HG03575 (cell line): ENCODE measurements at regions not wholly inside any gene's neighbourhood (a gene's known extent, or its start where the extent isn't known, plus 50 kb on each side); places are given as distances from the start of the nearest gene placed in this dataset.

Source experiments
- ATAC-seq: cut with Tn5 transposase; IDR thresholded peaks from one replicate; pipeline ENCODE4 v1.9.1; 2021; ENCODE audit not compliant: unreplicated experiment, insufficient number of reproducible peaks, low FRiP score; ENCODE audit errors: extremely low read depth

DNA sequence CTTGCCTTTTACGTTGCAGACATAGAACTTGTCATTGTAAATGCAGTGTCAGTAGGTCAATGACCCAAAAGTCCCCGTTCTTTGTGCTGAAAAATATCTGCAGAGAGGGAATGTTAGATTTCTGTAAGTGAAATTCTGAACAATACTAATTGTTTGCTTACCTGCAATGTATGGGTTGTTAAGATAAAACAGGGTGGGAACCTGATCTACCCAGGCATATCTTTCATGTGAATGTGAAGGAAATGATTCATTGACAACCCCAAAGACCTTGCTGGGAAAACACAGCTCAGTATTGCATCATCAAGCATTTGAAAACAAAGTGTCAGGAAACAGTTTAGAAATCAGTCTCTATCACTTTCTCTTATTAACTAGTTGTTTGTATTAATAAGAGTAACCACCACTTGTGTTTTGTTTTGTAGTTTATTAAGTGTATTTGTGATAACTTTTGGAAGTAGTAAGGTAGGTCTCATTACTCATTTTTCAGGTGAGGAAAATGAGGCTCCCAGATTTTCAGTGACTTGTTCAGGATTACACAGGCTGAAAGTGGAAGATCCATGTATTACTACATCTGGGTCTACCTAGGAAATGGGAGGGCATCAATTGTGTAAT is 57.9 kb upstream of the SLC38A2 start:
- ATAC-seq, result no peak
